ENCODE measurements at regions not wholly inside any gene's neighbourhood (a gene's known extent, or its start where the extent isn't known, plus 50 kb on each side); places are given as distances from the start of the nearest gene placed in this dataset.

- TF ChIP-seq POLR2A (IDR thresholded peaks at IDR 0.05): no peak
- no peak for TF ChIP-seq CTCF (IDR thresholded peaks at IDR 0.05)
These were observed 448.5 kb upstream of the ANKRD30A start for GRCh38 chr10:36676756-36677430.
